H1 (cell line): ENCODE measurements at regions not wholly inside any gene's neighbourhood (a gene's known extent, or its start where the extent isn't known, plus 50 kb on each side); places are given as distances from the start of the nearest gene placed in this dataset.

Source experiments
- CTCF ChIA-PET: fragments of 300-600 bp; sonication (Branson Sonifier 250); formaldehyde crosslinking; loops from one replicate; lab custom pipeline; 2021; ENCODE audit not compliant: partially characterized antibody; lab: Charles Lee
- POLR2A ChIA-PET: fragments of 300-600 bp; sonication (Branson Sonifier 250); formaldehyde crosslinking; loops from one replicate; lab custom pipeline; 2021; ENCODE audit warnings: inconsistent platforms; ENCODE audit not compliant: partially characterized antibody; lab: Charles Lee
- DNase-seq, 2 experiments: peaks; one replicate each; pipeline versions ENCODE4 v3.0.0 to v3.0.0-alpha.2; 2010 to 2022; ENCODE audit warnings: low spot score in 2 of 2, low read depth in 1 of 2, mixed read lengths in 1 of 2
- FAIRE-seq: peaks from 2 replicates; lab custom pipeline; 2011; peaks lifted over from hg19 to GRCh38; lab: Jason Lieb, UNC
- H2AFZ ChIP-seq: 2 replicates; pipeline ENCODE4 v1.8.1; 2012; ENCODE audit warnings: low read length, inconsistent platforms
- H2AK5ac ChIP-seq: 2 replicates; pipeline ENCODE4 v1.6.1; 2013; ENCODE audit warnings: low read depth, low read length
- H2BK120ac ChIP-seq: replicated peaks from 2 replicates; pipeline ENCODE3; 2013; ENCODE audit warnings: low read depth, low read length, inconsistent platforms
- H2BK12ac ChIP-seq: 2 replicates; pipeline ENCODE4 v1.6.1; 2013; ENCODE audit warnings: low read depth, low read length
- H2BK15ac ChIP-seq: 2 replicates; pipeline ENCODE4 v1.6.1; 2013; ENCODE audit warnings: low read length
- H2BK20ac ChIP-seq: 2 replicates; pipeline ENCODE4 v1.6.1; 2013; ENCODE audit warnings: low read length
- H2BK5ac ChIP-seq: 2 replicates; pipeline ENCODE4 v1.6.1; 2013; ENCODE audit warnings: low read depth, low read length
- H3K14ac ChIP-seq: 2 replicates; pipeline ENCODE4 v1.6.1; 2013; ENCODE audit warnings: inconsistent platforms; ENCODE audit not compliant: insufficient read length
- H3K18ac ChIP-seq: 2 replicates; pipeline ENCODE4 v1.6.1; 2013; ENCODE audit warnings: low read length; ENCODE audit errors: extremely low read depth
- H3K23ac ChIP-seq: 2 replicates; pipeline ENCODE4 v1.6.1; 2013; ENCODE audit warnings: inconsistent platforms; ENCODE audit not compliant: insufficient read length
- H3K23me2 ChIP-seq: 2 replicates; pipeline ENCODE4 v1.6.1; 2013; ENCODE audit warnings: low read depth, low read length
- H3K27ac ChIP-seq: 2 replicates; pipeline ENCODE4 v1.6.1; 2011; ENCODE audit warnings: low read depth, low read length, inconsistent platforms
- H3K27me3 ChIP-seq, 4 experiments: replicated peaks in 1 of 4; 1 replicate in 1 of 4; 2 replicates in 3 of 4; pipeline versions ENCODE4 v1.6.1 to v1.8.1; 2011 to 2013; ENCODE audit warnings: low read length in 3 of 4, mild to moderate bottlenecking in 3 of 4, inconsistent platforms in 2 of 4, mixed read lengths in 2 of 4, moderate library complexity in 1 of 4; ENCODE audit not compliant: control insufficient read depth in 3 of 4, insufficient read depth in 3 of 4; ENCODE audit errors: extremely low read depth in 1 of 4
- H3K36me3 ChIP-seq, 4 experiments: 2 replicates each; pipeline versions ENCODE4 v1.6.1 to v1.8.1; 2011 to 2013; ENCODE audit warnings: mild to moderate bottlenecking in 4 of 4, low read length in 3 of 4, moderate library complexity in 2 of 4, control low read depth in 1 of 4, inconsistent platforms in 1 of 4; ENCODE audit not compliant: insufficient read depth in 4 of 4, control insufficient read depth in 2 of 4
- H3K4ac ChIP-seq: replicated peaks from 2 replicates; pipeline ENCODE3; 2013; ENCODE audit warnings: low read length, low read depth, mixed read lengths, inconsistent platforms; ENCODE audit not compliant: insufficient read length
- H3K4me1 ChIP-seq, 4 experiments: replicated peaks in 1 of 4; 1 replicate in 1 of 4; 2 replicates in 3 of 4; pipeline versions ENCODE4 v1.6.1 to v1.8.1; 2011 to 2013; ENCODE audit warnings: low read length in 3 of 4, inconsistent platforms in 2 of 4, mixed read lengths in 1 of 4; ENCODE audit not compliant: insufficient read depth in 4 of 4, control insufficient read depth in 3 of 4
- H3K4me2 ChIP-seq, 2 experiments: 2 replicates each; pipeline versions ENCODE4 v1.6.1 to v1.8.1; 2011 to 2013; ENCODE audit warnings: low read depth in 2 of 2, low read length in 2 of 2, control low read depth in 1 of 2, inconsistent platforms in 1 of 2, mild to moderate bottlenecking in 1 of 2; ENCODE audit not compliant: insufficient read depth in 1 of 2
- H3K4me3 ChIP-seq, 4 experiments: fragments of 200-600, 300-600 bp in 1 of 4; sonication (generic), shearing (Covaris generic), sonication (Bioruptor Twin) in 1 of 4; 2 replicates each; pipeline versions ENCODE4 v1.5.1 to v1.8.1; 2011 to 2016; ENCODE audit warnings: low read length in 4 of 4, low read depth in 3 of 4, control low read depth in 2 of 4, inconsistent platforms in 2 of 4, mild to moderate bottlenecking in 2 of 4, mixed read lengths in 1 of 4, moderate library complexity in 1 of 4; ENCODE audit not compliant: insufficient read depth in 2 of 4; ENCODE audit errors: extremely low read depth in 1 of 4
- H3K56ac ChIP-seq: replicated peaks from 2 replicates; pipeline ENCODE3; 2013; ENCODE audit warnings: low read depth, mild to moderate bottlenecking, mixed read lengths, low read length, inconsistent platforms; ENCODE audit not compliant: insufficient read length
- H3K79me1 ChIP-seq: 2 replicates; pipeline ENCODE4 v1.6.1; 2013; ENCODE audit warnings: low read depth, low read length, control low read depth
- H3K79me2 ChIP-seq, 2 experiments: 2 replicates each; pipeline versions ENCODE4 v1.6.1 to v1.8.1; 2012 to 2013; ENCODE audit warnings: low read length in 2 of 2, mild to moderate bottlenecking in 2 of 2, inconsistent platforms in 1 of 2; ENCODE audit not compliant: insufficient read depth in 2 of 2, control insufficient read depth in 1 of 2
- H3K9ac ChIP-seq, 4 experiments: replicated peaks in 1 of 4; 1 replicate in 1 of 4; 2 replicates in 3 of 4; pipeline versions ENCODE4 v1.6.1 to v1.8.1; 2011 to 2013; ENCODE audit warnings: low read depth in 3 of 4, low read length in 3 of 4, control low read depth in 2 of 4, mild to moderate bottlenecking in 2 of 4, moderate library complexity in 2 of 4, inconsistent platforms in 1 of 4; ENCODE audit errors: extremely low read depth in 1 of 4
- H3K9me3 ChIP-seq, 2 experiments: 2 replicates each; pipeline versions ENCODE4 v1.6.1 to v1.8.1; 2012 to 2013; ENCODE audit warnings: mild to moderate bottlenecking in 2 of 2, moderate library complexity in 2 of 2, control low read depth in 1 of 2, inconsistent platforms in 1 of 2, low read depth in 1 of 2, low read length in 1 of 2, mixed read lengths in 1 of 2; ENCODE audit not compliant: insufficient read depth in 2 of 2
- H4K20me1 ChIP-seq, 2 experiments: replicated peaks in 1 of 2; 2 replicates each; pipeline versions ENCODE3 to v1.8.1; 2011 to 2013; ENCODE audit warnings: inconsistent platforms in 2 of 2, low read length in 2 of 2, mild to moderate bottlenecking in 1 of 2; ENCODE audit not compliant: insufficient read depth in 2 of 2, control insufficient read depth in 1 of 2
- H4K5ac ChIP-seq: 2 replicates; pipeline ENCODE4 v1.6.1; 2013; ENCODE audit warnings: low read length, low read depth, mixed read lengths, inconsistent platforms; ENCODE audit not compliant: insufficient read length
- H4K8ac ChIP-seq: 2 replicates; pipeline ENCODE4 v1.8.0; 2013; ENCODE audit warnings: mild to moderate bottlenecking, moderate library complexity, low read length, inconsistent platforms; ENCODE audit not compliant: insufficient read depth; ENCODE audit errors: extremely low read depth
- H4K91ac ChIP-seq: replicated peaks from 2 replicates; pipeline ENCODE3; 2013; ENCODE audit warnings: low read length, mixed read lengths, inconsistent platforms; ENCODE audit not compliant: insufficient read length
- BACH1 ChIP-seq: IDR thresholded peaks from 2 replicates; pipeline ENCODE4 v1.6.1; 2012; ENCODE audit warnings: low read length, improper control_type of control experiment
- CHD2 ChIP-seq: IDR thresholded peaks from 2 replicates; pipeline ENCODE4 v1.6.1; 2012; ENCODE audit warnings: low read length, improper control_type of control experiment
- CTBP2 ChIP-seq: IDR thresholded peaks from 2 replicates; pipeline ENCODE4 v1.7.0; 2011; ENCODE audit warnings: borderline replicate concordance, mild to moderate bottlenecking, moderate library complexity, mixed read lengths, low read length; ENCODE audit not compliant: insufficient read depth, insufficient read length
- KDM5A ChIP-seq: fragments of 200-600 bp; IDR thresholded peaks from 2 replicates; pipeline ENCODE4 v1.7.1; 2012; ENCODE audit warnings: mild to moderate bottlenecking, low read length, inconsistent platforms, mixed read lengths
- NANOG ChIP-seq: IDR thresholded peaks from 2 replicates; pipeline ENCODE4 v1.6.1; 2011; ENCODE audit warnings: low read length, low read depth, mild to moderate bottlenecking, inconsistent platforms; ENCODE audit not compliant: insufficient read depth, poor library complexity, severe bottlenecking
- RXRA ChIP-seq: IDR thresholded peaks from 2 replicates; pipeline ENCODE4 v1.6.1; 2011; ENCODE audit warnings: low read depth, mild to moderate bottlenecking, low read length, moderate library complexity; ENCODE audit not compliant: insufficient read depth
- SIX5 ChIP-seq: IDR thresholded peaks from 2 replicates; pipeline ENCODE4 v1.6.1; 2011; ENCODE audit warnings: mild to moderate bottlenecking, low read depth, low read length
- SP4 ChIP-seq: IDR thresholded peaks from 2 replicates; pipeline ENCODE4 v1.6.1; 2012; ENCODE audit warnings: low read length, inconsistent platforms
- SRF ChIP-seq: IDR thresholded peaks from 2 replicates; pipeline ENCODE4 v1.6.1; 2011; ENCODE audit warnings: mild to moderate bottlenecking, low read depth, low read length, moderate library complexity
- TCF12 ChIP-seq: IDR thresholded peaks from 2 replicates; pipeline ENCODE4 v1.6.1; 2011; ENCODE audit warnings: low read depth, mild to moderate bottlenecking, low read length
- WGBS, 2 experiments: shearing (Covaris generic) in 1 of 2; methylation state at CpG; one replicate each; pipeline versions ENCODE4 v1.1.6 to v1.1.7; 2013 to 2015; ENCODE audit warnings: low lambda C conversion rate in 2 of 2, mixed read lengths in 2 of 2, inconsistent platforms in 1 of 2, low coverage in 1 of 2, missing lambda C conversion rate in 1 of 2; ENCODE audit not compliant: insufficient replicate concordance in 2 of 2, insufficient coverage in 1 of 2, insufficient read length in 1 of 2; ENCODE audit errors: extremely low coverage in 1 of 2, missing lambda C conversion rate in 1 of 2; 5-methylcytosine and 5-hydroxymethylcytosine counted together
- TF ChIP-seq, protein P1 (sequence below): IDR thresholded peaks from 2 replicates; pipeline ENCODE4 v1.6.1; 2012; ENCODE audit warnings: low read length, inconsistent platforms

DNA sequence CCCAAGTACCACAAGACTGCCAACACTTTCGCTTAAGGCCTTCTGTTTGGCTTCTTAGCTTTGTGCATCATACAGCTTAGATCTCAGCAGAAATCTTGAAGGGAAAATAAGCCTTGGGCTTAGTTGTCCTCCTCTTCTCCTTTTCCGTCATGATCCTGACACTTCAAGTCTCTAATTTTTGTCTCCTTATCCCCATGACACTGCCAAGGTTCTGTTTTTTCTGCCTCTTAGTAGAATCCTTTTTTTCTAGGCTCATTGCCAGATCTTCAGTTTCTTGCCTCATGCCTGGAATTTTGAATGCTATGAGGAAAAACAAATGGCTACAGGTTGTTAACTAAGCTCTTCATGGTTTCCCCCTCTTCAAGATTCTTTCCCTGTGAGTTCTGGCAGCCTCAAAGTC is 450.4 kb downstream of the LRFN5 start:
- Histone ChIP-seq H3K23ac (no peak overlapping the region), H3K79me2 (no peaks in the 10 kb centered on the region), H3K4me1 (0 out of 7 replicates have a peak, but pooled peaks cover 0 to 3% (median 0%) of the 10 kb centered on the region in 4 experiments), H4K8ac (no peak overlapping the region), H3K79me1 (no peaks in the 10 kb centered on the region), H3K4me2 (no peak overlapping the region), H3K14ac (no peak overlapping the region), H2BK20ac (no peak overlapping the region), H3K4ac (no peak overlapping the region), H3K36me3 (no peaks in the 10 kb centered on the region), H4K91ac (no peak overlapping the region), H2BK120ac (no peak overlapping the region), H2BK12ac (no peak overlapping the region), H3K27me3 (no peaks in the 10 kb centered on the region), H4K5ac (no peak overlapping the region), H2AK5ac (no peak overlapping the region)
- CTCF ChIA-PET = interaction anchor here (0.8 kb wide), 1 partner anchor 233 kb away, joined by 3 read pairs; no protein-coding TSS in a partner anchor
- DNase-seq = no peak
- TF ChIP-seq CHD2 = no peak
- TF ChIP-seq, protein P1, sequence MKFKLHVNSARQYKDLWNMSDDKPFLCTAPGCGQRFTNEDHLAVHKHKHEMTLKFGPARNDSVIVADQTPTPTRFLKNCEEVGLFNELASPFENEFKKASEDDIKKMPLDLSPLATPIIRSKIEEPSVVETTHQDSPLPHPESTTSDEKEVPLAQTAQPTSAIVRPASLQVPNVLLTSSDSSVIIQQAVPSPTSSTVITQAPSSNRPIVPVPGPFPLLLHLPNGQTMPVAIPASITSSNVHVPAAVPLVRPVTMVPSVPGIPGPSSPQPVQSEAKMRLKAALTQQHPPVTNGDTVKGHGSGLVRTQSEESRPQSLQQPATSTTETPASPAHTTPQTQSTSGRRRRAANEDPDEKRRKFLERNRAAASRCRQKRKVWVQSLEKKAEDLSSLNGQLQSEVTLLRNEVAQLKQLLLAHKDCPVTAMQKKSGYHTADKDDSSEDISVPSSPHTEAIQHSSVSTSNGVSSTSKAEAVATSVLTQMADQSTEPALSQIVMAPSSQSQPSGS = no peak
- TF ChIP-seq SP4 = no peak
- no peak for TF ChIP-seq TCF12
- TF ChIP-seq NANOG = no peak
- TF ChIP-seq KDM5A = no peak
- no peak for TF ChIP-seq SIX5
- no peak for TF ChIP-seq SRF
- no peak for TF ChIP-seq BACH1
- no peak for TF ChIP-seq RXRA
- no peak for TF ChIP-seq CTBP2
- TF ChIP-seq, all 59 proteins: peak for 0
- H2AFZ ChIP-seq = 0 out of 2 replicates have a peak overlapping the region, but pooled peaks have one; percentile 68
- no peak overlapping the region for H3K9ac ChIP-seq
- H3K56ac ChIP-seq = no peak overlapping the region
- no peaks in the 10 kb centered on the region for H4K20me1 ChIP-seq
- POLR2A ChIA-PET = no interaction called here
- no peak overlapping the region for H3K18ac ChIP-seq
- H3K4me3 ChIP-seq = no peak overlapping the region
- FAIRE-seq = no peak
- 97% methylated on average over 2 of the region's 2 CpGs; no CpG with 5 or more reads in 1 of the 2 experiments for WGBS, 2 experiments
- H2BK15ac ChIP-seq = no peak overlapping the region
- H3K27ac ChIP-seq = no peak overlapping the region
- H2BK5ac ChIP-seq = no peak overlapping the region
- H3K9me3 ChIP-seq = no peaks in the 10 kb centered on the region
- no peaks in the 10 kb centered on the region for H3K23me2 ChIP-seq
